GM23338 (cell line): ENCODE measurements at regions not wholly inside any gene's neighbourhood (a gene's known extent, or its start where the extent isn't known, plus 50 kb on each side); places are given as distances from the start of the nearest gene placed in this dataset.

ENCODE experiments used
- CREB1 ChIP-seq: fragments of 250-450 bp; sonication (Bioruptor Pico); IDR thresholded peaks from 2 replicates; pipeline ENCODE4 v1.5.0; 2020; ENCODE audit warnings: low read depth, mild to moderate bottlenecking, moderate library complexity
- CTCF ChIP-seq, 2 experiments: fragments of 200-600 bp in 1 of 2; sonication (generic) in 1 of 2; conservative IDR thresholded peaks; 2 replicates each; pipeline versions ENCODE4 v1.5.1 to v1.6.1; 2016 to 2017; ENCODE audit warnings: antibody characterized with exemption in 2 of 2, low read depth in 2 of 2, mild to moderate bottlenecking in 2 of 2, moderate library complexity in 1 of 2
- EZH2 ChIP-seq: fragments of 200-600 bp; sonication (generic); IDR thresholded peaks from one replicate; pipeline ENCODE4 v1.8.0; 2017; ENCODE audit warnings: antibody characterized with exemption, mild to moderate bottlenecking, low read depth; ENCODE audit not compliant: unreplicated experiment
- EZH2phosphoT487 ChIP-seq: fragments of 200-600 bp; sonication (generic); IDR thresholded peaks from one replicate; pipeline ENCODE4 v1.8.1; 2018; ENCODE audit warnings: antibody characterized with exemption; ENCODE audit not compliant: unreplicated experiment
- JUNB ChIP-seq: IDR thresholded peaks from one replicate; pipeline ENCODE4 v1.6.1; 2016; ENCODE audit warnings: antibody characterized with exemption; ENCODE audit not compliant: unreplicated experiment
- NANOG ChIP-seq: IDR thresholded peaks from 2 replicates; pipeline ENCODE4 v1.6.1; 2016; ENCODE audit warnings: antibody characterized with exemption, borderline replicate concordance
- POLR2AphosphoS5 ChIP-seq: IDR thresholded peaks from 2 replicates; pipeline ENCODE4 v1.6.1; 2016; ENCODE audit warnings: antibody characterized with exemption, low read depth
- STAT1 ChIP-seq: IDR thresholded peaks from one replicate; pipeline ENCODE4 v1.6.1; 2016; ENCODE audit warnings: antibody characterized with exemption; ENCODE audit not compliant: unreplicated experiment
- ZNF114 ChIP-seq: fragments of 250-450 bp; sonication (Bioruptor Pico); IDR thresholded peaks from 2 replicates; pipeline ENCODE4 v1.5.0; 2020; ENCODE audit warnings: mild to moderate bottlenecking, moderate library complexity
- ZNF331 ChIP-seq: fragments of 250-450 bp; sonication (Bioruptor Pico); IDR thresholded peaks from 2 replicates; pipeline ENCODE4 v1.5.0; 2020; ENCODE audit warnings: low read depth, mild to moderate bottlenecking, moderate library complexity
- TF ChIP-seq, protein P1 (sequence below): IDR thresholded peaks from one replicate; pipeline ENCODE4 v1.6.1; 2018; ENCODE audit warnings: antibody characterized with exemption; ENCODE audit not compliant: unreplicated experiment

DNA sequence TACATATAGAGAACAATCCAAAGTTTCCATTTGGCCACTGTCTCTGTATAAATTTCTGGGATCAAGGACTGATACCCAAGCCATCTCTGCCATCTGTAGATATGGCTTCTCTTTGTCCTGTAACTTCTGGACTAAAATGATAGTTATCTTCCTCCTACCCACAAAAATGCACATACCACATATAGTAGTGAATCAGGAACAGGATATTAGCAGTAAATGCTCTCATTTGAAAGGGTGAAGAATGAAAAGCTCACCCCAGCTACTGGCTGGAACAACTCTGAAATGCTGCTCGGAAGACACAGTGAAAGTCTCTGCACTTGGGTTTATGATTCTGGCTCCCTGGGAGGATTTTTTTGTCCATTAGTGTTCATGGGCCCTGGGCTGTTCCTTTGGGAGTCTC is 856.4 kb upstream of the LRRC4C start:
- TF ChIP-seq CTCF (conservative IDR thresholded peaks at IDR 0.05; ENCODE audit: low read depth in 2 of 2) (no peak), JUNB (no peak), EZH2 (no peak), CREB1 (CRISPR knock-in tag) (no peak), ZNF331 (no peak), POLR2AphosphoS5 (no peak), NANOG (no peak), EZH2phosphoT487 (no peak), STAT1 (no peak), ZNF114 (CRISPR knock-in tag) (no peak)
- TF ChIP-seq, protein P1, sequence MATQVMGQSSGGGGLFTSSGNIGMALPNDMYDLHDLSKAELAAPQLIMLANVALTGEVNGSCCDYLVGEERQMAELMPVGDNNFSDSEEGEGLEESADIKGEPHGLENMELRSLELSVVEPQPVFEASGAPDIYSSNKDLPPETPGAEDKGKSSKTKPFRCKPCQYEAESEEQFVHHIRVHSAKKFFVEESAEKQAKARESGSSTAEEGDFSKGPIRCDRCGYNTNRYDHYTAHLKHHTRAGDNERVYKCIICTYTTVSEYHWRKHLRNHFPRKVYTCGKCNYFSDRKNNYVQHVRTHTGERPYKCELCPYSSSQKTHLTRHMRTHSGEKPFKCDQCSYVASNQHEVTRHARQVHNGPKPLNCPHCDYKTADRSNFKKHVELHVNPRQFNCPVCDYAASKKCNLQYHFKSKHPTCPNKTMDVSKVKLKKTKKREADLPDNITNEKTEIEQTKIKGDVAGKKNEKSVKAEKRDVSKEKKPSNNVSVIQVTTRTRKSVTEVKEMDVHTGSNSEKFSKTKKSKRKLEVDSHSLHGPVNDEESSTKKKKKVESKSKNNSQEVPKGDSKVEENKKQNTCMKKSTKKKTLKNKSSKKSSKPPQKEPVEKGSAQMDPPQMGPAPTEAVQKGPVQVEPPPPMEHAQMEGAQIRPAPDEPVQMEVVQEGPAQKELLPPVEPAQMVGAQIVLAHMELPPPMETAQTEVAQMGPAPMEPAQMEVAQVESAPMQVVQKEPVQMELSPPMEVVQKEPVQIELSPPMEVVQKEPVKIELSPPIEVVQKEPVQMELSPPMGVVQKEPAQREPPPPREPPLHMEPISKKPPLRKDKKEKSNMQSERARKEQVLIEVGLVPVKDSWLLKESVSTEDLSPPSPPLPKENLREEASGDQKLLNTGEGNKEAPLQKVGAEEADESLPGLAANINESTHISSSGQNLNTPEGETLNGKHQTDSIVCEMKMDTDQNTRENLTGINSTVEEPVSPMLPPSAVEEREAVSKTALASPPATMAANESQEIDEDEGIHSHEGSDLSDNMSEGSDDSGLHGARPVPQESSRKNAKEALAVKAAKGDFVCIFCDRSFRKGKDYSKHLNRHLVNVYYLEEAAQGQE = no peak
